Activated CD4-positive, alpha-beta T cell treated with anti-CD3 and anti-CD28 coated beads, Interleukin-2, amount 10 ng/mL, durations not matched to agents 7 days and 5 days (primary cell): ENCODE measurements at regions not wholly inside any gene's neighbourhood (a gene's known extent, or its start where the extent isn't known, plus 50 kb on each side); places are given as distances from the start of the nearest gene placed in this dataset.

ENCODE experiments used
- CTCF ChIA-PET: fragments of 350-600 bp; sonication (Branson Sonifier 250); formaldehyde crosslinking; loops from one replicate; lab custom pipeline; 2021; ENCODE audit warnings: antibody characterized with exemption; lab: Charles Lee
- POLR2A ChIA-PET: fragments of 350-600 bp; sonication (Branson Sonifier 250); formaldehyde crosslinking; loops from one replicate; lab custom pipeline; 2021; ENCODE audit warnings: antibody characterized with exemption; lab: Charles Lee
- DNase-seq: peaks from one replicate; pipeline ENCODE4 v3.0.0-alpha.2; 2020
- H3K27ac Mint-ChIP-seq: one replicate; pipeline ENCODE4 v1.8.0; 2021; ENCODE audit warnings: mild to moderate bottlenecking, moderate library complexity, mixed read lengths
- H3K27me3 Mint-ChIP-seq: one replicate; pipeline ENCODE4 v1.8.0; 2021; ENCODE audit warnings: mixed read lengths
- H3K36me3 Mint-ChIP-seq: one replicate; pipeline ENCODE4 v1.8.0; 2021; ENCODE audit warnings: low read depth, mixed read lengths
- H3K4me1 Mint-ChIP-seq: one replicate; pipeline ENCODE4 v1.8.0; 2021; ENCODE audit warnings: mixed read lengths
- H3K4me3 Mint-ChIP-seq: one replicate; pipeline ENCODE4 v1.8.0; 2021; ENCODE audit warnings: mild to moderate bottlenecking, moderate library complexity, mixed read lengths
- H3K9me3 Mint-ChIP-seq: one replicate; pipeline ENCODE4 v1.8.0; 2021; ENCODE audit warnings: mixed read lengths

DNA sequence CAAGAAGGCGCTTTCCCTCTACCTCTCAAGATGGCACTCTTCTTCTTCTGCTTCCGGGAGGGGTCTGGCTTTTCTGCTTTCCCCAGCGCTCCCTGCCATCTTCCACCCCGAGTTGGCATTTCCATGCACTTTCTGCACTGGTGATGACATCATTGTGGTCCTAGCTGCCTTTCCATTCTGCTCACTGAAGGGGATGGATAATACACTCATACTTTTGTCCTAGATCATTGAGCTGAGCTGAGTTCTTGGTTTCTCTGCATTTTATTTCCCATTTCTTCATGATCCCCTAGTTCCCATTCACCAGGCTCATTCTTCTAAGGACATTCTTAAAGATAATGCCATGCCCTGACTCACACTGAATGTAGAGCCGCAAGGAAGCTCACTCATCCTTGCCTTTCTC lies 96.7 kb downstream of the EDN1 start:
- ChIA-PET POLR2A (no interaction called here), CTCF (no interaction called here)
- Mint-ChIP-seq H3K4me1 (no peaks in the 10 kb centered on the region), H3K9me3 (no peaks in the 10 kb centered on the region), H3K4me3 (no peak overlapping the region), H3K36me3 (no peaks in the 10 kb centered on the region), H3K27ac (no peak overlapping the region), H3K27me3 (peaks cover 6% of the 10 kb centered on the region)
- no peak for DNase-seq

DNA sequence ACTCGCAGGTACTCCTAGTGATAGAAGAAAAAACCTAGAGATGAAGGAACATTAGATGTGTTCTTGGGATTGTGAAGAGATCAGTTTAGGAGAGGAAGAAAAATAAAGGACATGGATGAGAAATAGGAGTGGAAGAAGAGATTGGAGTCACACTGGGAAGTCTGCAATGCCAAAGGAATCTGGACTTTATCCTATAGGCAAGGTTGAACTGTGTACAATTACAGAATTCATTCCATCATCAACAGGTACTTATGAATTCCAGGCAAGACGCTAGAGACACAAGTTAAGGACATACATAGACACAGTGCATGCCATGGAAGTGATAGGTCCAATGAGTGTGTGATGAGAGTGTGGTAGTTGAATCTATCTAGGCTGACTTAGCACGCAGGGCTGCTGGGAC lies 101.3 kb downstream of the EDN1 start:
- DNase-seq = no peak
- POLR2A ChIA-PET = no interaction called here
- H3K36me3 Mint-ChIP-seq = no peaks in the 10 kb centered on the region
- H3K4me3 Mint-ChIP-seq = no peak overlapping the region
- H3K9me3 Mint-ChIP-seq = no peaks in the 10 kb centered on the region
- CTCF ChIA-PET = no interaction called here
- H3K4me1 Mint-ChIP-seq = no peaks in the 10 kb centered on the region
- H3K27me3 Mint-ChIP-seq = peaks cover 6% of the 10 kb centered on the region
- H3K27ac Mint-ChIP-seq = no peak overlapping the region

DNA sequence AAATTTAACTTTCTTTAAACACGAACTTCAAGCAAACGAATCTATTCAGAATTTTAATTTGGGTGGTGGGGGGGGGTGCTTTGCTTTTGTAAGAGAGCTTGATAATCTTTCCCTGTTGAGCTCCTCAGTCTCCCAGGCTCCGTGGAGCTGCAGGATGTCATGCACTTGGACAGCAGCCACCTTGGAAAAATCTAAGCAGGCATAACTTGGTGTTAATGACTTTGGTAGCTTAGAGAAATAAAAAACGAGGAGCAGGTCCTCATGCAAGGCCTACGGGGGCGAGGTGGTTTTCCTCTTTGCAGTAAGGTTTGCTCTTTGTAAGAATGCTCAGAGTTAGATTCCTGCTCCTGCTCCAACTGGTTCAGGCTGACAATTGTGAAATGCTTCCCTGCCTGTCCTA lies 102.3 kb downstream of the EDN1 start:
- CTCF ChIA-PET = no interaction called here
- no peaks in the 10 kb centered on the region for H3K4me1 Mint-ChIP-seq
- H3K36me3 Mint-ChIP-seq = no peaks in the 10 kb centered on the region
- H3K9me3 Mint-ChIP-seq = no peaks in the 10 kb centered on the region
- DNase-seq = no peak
- H3K27ac Mint-ChIP-seq = no peak overlapping the region
- peaks cover 3% of the 10 kb centered on the region for H3K27me3 Mint-ChIP-seq
- H3K4me3 Mint-ChIP-seq = no peak overlapping the region
- POLR2A ChIA-PET = no interaction called here

DNA sequence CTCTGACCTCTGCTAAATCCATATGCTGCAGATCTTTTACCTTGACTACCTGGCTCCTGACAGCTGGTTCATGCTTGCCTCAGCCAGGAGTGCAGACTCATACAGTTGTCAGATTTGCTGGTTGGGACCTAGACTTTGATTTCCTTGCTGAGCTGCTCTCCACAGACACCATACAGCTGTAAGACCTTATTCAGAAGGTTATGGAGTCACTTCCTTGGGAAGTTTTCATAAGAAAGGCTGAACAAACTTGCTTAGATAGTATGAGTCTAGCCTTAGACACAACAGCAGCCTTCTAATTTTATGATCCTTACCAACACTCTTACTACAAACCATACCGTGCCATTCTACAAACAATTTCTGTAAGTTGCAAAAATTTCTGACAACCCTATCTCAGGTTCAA lies 102.9 kb downstream of the EDN1 start:
- H3K27me3 Mint-ChIP-seq = peaks cover 8% of the 10 kb centered on the region
- no peaks in the 10 kb centered on the region for H3K4me1 Mint-ChIP-seq
- CTCF ChIA-PET = interaction anchor here (1.4 kb wide), 1 partner anchor 9 kb away, joined by 3 read pairs; no protein-coding TSS in a partner anchor
- H3K27ac Mint-ChIP-seq = no peak overlapping the region
- DNase-seq = no peak
- no peak overlapping the region for H3K4me3 Mint-ChIP-seq
- no peaks in the 10 kb centered on the region for H3K9me3 Mint-ChIP-seq
- H3K36me3 Mint-ChIP-seq = no peaks in the 10 kb centered on the region
- POLR2A ChIA-PET = no interaction called here

DNA sequence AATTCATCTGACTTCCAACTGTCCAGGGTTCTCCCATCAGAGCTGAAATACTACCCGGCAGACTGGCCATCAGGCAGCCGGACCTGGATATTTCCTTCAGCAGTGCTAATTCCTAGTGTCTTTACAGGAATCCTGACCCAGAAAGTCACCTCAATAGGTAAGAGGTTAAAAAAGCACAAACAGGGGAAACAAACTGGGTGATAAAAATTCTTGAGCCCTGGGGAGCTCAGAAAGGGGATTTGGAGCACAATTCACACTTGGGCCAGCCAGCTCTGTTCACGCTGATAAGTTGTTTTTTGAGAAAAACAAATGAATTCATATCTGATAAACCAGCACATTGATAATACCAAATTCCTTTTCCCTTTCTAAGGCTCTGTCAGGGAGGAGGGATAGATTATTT lies 104.0 kb downstream of the EDN1 start:
- no peaks in the 10 kb centered on the region for H3K9me3 Mint-ChIP-seq
- no peak overlapping the region for H3K4me3 Mint-ChIP-seq
- POLR2A ChIA-PET = no interaction called here
- CTCF ChIA-PET = interaction anchor here (1.4 kb wide), 1 partner anchor 8 kb away, joined by 3 read pairs; no protein-coding TSS in a partner anchor
- H3K4me1 Mint-ChIP-seq = no peaks in the 10 kb centered on the region
- H3K27ac Mint-ChIP-seq = no peak overlapping the region
- DNase-seq = no peak
- H3K36me3 Mint-ChIP-seq = no peaks in the 10 kb centered on the region
- H3K27me3 Mint-ChIP-seq = peaks cover 8% of the 10 kb centered on the region

DNA sequence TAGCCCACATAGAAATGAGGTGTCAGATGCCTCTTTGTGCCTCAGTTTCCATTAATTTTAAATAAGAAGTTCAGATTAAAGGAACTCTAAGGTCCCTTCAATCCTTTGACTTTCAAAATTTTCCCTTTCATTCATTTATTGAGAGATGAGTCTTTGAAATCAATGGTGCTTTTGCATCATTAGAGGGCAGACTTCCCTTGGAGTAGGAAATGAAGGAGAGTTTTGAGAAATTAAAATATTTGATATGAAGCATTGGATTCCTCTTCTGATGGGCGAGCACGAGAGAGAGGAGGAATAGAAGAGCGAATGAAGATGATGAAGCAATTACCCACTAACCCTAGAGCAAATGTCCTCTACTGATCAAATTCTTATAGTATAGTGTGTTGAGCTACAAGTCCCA lies 105.7 kb downstream of the EDN1 start:
- Mint-ChIP-seq H3K27ac (no peak overlapping the region), H3K9me3 (no peaks in the 10 kb centered on the region), H3K4me3 (no peak overlapping the region), H3K4me1 (no peaks in the 10 kb centered on the region), H3K27me3 (peaks cover 10% of the 10 kb centered on the region), H3K36me3 (no peaks in the 10 kb centered on the region)
- no peak for DNase-seq
- ChIA-PET CTCF (no interaction called here), POLR2A (no interaction called here)

DNA sequence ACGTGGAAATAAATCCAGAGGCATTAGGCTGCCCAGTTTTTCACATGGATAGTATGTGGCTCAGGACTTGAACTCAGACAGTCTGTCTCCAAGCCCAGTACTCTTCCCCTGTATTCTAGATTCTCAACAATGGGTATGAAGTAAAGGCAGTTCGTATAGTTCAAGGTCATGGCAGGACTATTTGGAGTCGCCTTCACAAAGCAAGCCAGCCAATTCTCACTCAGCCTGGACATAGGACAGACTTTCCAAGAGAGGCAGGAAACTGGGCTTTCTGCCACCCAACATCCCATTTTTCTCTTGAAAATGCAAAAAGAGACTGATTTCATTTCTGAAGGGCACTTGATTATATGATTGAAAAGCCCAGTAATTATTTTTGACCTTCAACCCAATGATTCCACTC lies 111.0 kb downstream of the EDN1 start:
- H3K27me3 Mint-ChIP-seq = peaks cover 10% of the 10 kb centered on the region
- H3K27ac Mint-ChIP-seq = no peak overlapping the region
- no peaks in the 10 kb centered on the region for H3K4me1 Mint-ChIP-seq
- H3K9me3 Mint-ChIP-seq = no peaks in the 10 kb centered on the region
- H3K36me3 Mint-ChIP-seq = no peaks in the 10 kb centered on the region
- CTCF ChIA-PET = no interaction called here
- DNase-seq = no peak
- no peak overlapping the region for H3K4me3 Mint-ChIP-seq
- POLR2A ChIA-PET = no interaction called here

DNA sequence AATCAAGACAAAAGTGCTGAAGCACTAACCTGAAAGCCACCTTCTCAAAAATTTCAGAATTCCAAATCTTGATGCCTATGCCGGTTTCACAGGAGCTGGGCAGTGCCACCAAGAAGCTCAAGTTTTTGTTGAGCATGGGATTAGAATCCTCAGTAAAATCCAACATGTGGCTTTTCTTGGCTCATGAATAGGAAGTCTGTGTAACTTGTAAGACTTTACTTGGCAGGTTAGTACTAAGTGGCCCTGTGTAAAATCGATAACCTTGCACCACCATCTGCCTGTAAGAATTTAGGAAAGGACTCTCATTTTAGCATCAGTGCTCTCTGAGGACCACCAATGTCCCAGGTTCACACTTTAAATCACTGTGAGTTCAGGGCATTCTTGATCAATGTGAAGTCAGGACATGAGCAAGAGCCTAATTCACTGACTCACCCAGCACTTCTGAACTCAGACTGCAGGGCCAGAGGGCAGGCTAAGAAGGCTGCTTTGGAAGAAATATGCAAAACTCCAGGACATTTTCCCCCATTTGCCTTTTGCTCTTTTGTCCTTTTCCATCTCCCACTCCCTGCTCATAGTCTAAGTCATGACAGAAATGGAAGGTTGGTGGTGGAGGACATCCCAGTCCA lies 113.2 kb downstream of the EDN1 start:
- H3K9me3 Mint-ChIP-seq = no peaks in the 10 kb centered on the region
- no peak overlapping the region for H3K27ac Mint-ChIP-seq
- CTCF ChIA-PET = interaction anchor here (0.6 to 1.3 kb wide), 2 partner anchors 10 to 870 kb away, joined by 3 read pairs; no protein-coding TSS in a partner anchor
- POLR2A ChIA-PET = no interaction called here
- peaks cover 6% of the 10 kb centered on the region for H3K27me3 Mint-ChIP-seq
- no peaks in the 10 kb centered on the region for H3K36me3 Mint-ChIP-seq
- no peak for DNase-seq
- no peak overlapping the region for H3K4me3 Mint-ChIP-seq
- no peaks in the 10 kb centered on the region for H3K4me1 Mint-ChIP-seq

DNA sequence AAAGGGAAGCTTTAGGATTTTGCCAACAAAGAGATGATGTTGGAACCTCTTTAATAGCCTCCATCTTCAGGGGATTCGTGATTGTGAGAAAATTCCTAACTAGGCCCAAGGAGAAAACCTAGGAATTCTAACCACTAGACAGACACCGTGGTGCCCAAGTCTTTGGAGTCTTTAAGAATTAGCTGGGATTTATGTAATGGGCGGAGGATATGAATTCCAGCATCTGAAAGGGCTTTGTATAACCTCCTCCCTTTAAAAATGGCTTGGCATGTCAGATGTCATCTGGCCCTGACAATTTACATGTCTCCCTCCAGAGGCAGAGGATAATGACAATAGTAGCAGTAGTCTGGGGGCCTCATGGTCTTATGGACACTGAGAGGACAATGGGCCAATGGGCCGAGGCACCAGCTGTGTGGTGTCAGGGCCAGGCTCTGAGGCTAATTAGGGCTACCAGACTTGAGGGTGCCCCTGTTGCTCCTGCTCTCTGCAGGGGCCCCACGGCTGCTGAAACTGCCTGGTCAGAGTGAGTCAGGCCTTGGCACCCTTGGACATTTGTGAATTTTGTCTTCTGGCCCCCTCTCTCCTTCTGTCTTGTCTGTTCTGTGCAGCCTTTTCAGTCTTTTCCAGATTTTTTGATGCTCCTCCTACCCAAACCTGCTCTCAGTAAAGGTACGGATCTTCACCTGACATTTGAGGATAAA lies 113.9 kb downstream of the EDN1 start:
- no peaks in the 10 kb centered on the region for H3K36me3 Mint-ChIP-seq
- H3K27ac Mint-ChIP-seq = no peak overlapping the region
- H3K27me3 Mint-ChIP-seq = peaks cover 6% of the 10 kb centered on the region
- H3K9me3 Mint-ChIP-seq = no peaks in the 10 kb centered on the region
- no peak overlapping the region for H3K4me3 Mint-ChIP-seq
- POLR2A ChIA-PET = no interaction called here
- DNase-seq = no peak
- CTCF ChIA-PET = interaction anchor here (0.6 kb wide), 1 partner anchor 871 kb away, joined by 3 read pairs; no protein-coding TSS in a partner anchor
- H3K4me1 Mint-ChIP-seq = no peaks in the 10 kb centered on the region

DNA sequence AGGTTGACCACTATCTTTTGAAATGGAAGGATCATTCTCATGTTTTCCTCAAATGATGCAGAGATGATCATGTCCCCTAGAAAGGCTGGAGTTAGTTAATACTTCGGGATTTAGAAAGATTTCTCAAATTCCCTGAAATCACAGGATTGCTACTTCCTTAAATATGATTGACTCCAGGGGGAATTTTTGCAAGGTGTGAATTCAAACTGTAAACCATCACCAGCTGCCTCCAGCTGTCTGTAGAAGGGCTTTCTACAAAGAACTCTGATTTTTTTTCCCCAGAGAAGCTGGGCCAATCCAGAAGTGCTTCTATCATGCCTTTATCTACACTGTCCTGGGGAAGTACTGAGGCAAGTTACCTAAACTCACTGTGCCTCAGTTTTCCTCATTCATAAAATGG lies 114.5 kb downstream of the EDN1 start:
- no peaks in the 10 kb centered on the region for H3K36me3 Mint-ChIP-seq
- ChIA-PET POLR2A (no interaction called here), CTCF (no interaction called here)
- no peaks in the 10 kb centered on the region for H3K9me3 Mint-ChIP-seq
- no peaks in the 10 kb centered on the region for H3K4me1 Mint-ChIP-seq
- H3K4me3 Mint-ChIP-seq = no peak overlapping the region
- H3K27ac Mint-ChIP-seq = no peak overlapping the region
- DNase-seq = no peak
- H3K27me3 Mint-ChIP-seq = peaks cover under 1% of the 10 kb centered on the region

DNA sequence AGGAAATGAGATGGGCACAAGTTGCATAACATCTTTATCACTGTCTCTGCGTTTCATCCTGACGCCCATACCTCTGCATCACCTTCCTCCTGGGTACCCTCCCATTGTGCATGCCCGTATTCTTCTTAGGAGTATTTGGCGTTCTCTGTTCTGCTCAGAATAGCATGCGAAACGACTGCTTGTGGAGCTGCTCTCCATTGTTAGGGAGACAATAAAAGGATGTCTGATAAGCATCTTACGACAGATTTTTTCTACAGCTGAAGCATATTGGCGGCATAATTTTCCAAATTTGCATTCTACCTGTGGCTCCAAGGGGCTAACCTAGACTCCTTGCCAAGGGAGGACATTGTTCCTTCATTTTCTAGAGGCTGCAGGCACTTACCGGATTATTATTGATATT lies 118.6 kb downstream of the EDN1 start:
- CTCF ChIA-PET = no interaction called here
- Mint-ChIP-seq H3K4me1 (no peaks in the 10 kb centered on the region), H3K4me3 (no peak overlapping the region), H3K27me3 (no peaks in the 10 kb centered on the region), H3K9me3 (no peaks in the 10 kb centered on the region), H3K36me3 (no peaks in the 10 kb centered on the region), H3K27ac (no peak overlapping the region)
- POLR2A ChIA-PET = no interaction called here
- DNase-seq = no peak

DNA sequence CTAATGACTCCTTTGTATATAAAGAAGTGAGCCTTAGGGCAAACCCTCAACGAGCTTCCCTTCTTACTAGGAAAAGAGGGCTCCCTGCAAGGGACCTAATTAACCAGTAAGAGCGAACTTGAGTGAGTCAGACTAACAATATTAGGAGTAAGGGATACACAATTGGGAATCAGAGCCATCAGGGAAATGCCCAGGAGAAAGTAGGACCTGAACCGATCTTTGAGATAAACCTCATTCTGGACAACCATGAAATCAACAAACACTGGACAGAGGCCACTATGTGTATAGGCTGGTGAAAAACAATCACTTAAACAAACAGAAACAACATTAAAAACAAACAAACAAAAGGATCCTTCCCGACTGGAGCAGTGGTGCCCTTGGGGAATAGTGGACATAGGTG lies 120.8 kb downstream of the EDN1 start:
- CTCF ChIA-PET = no interaction called here
- H3K27ac Mint-ChIP-seq = no peak overlapping the region
- no peak for DNase-seq
- H3K4me3 Mint-ChIP-seq = no peak overlapping the region
- POLR2A ChIA-PET = no interaction called here
- H3K27me3 Mint-ChIP-seq = peaks cover 2% of the 10 kb centered on the region
- no peaks in the 10 kb centered on the region for H3K9me3 Mint-ChIP-seq
- no peaks in the 10 kb centered on the region for H3K4me1 Mint-ChIP-seq
- no peaks in the 10 kb centered on the region for H3K36me3 Mint-ChIP-seq

DNA sequence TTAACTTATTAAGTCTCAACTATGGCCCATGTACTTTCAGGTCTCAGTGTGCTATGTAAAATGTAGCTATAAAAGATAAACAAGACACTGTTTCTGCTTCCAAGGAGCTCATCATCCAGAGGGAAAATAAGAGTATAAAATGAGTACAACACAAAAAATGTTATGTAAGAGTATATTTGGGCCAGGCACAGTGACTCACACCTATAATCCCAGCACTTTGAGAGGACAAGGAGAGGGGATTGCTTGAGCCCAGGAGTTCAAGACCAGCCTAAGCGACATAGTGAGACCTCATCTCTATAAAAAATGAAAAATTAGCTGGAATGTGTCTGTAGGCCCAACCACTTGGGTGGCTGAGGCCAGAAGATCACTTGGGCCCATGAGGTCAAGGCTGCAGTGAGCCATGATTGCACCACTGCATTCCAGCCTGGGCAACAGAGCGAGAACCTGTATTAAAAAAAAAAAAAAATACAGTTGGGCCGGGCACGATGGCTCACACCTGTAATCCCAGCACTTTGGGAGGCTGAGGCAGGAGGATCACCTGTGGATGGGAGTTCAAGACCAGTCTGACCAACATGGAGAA lies 124.0 kb downstream of the EDN1 start:
- Mint-ChIP-seq H3K27me3 (peaks cover 3% of the 10 kb centered on the region), H3K36me3 (no peaks in the 10 kb centered on the region), H3K4me1 (no peaks in the 10 kb centered on the region), H3K27ac (no peak overlapping the region), H3K4me3 (no peak overlapping the region), H3K9me3 (no peaks in the 10 kb centered on the region)
- POLR2A ChIA-PET = no interaction called here
- CTCF ChIA-PET = no interaction called here
- no peak for DNase-seq
